CD4-positive, alpha-beta T cell treated with Interleukin-15 for 1 hour (primary cell): ENCODE measurements at regions not wholly inside any gene's neighbourhood (a gene's known extent, or its start where the extent isn't known, plus 50 kb on each side); places are given as distances from the start of the nearest gene placed in this dataset.

ENCODE experiments used
- DNase-seq: peaks from one replicate; pipeline ENCODE4 v3.0.0-alpha.2; 2020

DNA sequence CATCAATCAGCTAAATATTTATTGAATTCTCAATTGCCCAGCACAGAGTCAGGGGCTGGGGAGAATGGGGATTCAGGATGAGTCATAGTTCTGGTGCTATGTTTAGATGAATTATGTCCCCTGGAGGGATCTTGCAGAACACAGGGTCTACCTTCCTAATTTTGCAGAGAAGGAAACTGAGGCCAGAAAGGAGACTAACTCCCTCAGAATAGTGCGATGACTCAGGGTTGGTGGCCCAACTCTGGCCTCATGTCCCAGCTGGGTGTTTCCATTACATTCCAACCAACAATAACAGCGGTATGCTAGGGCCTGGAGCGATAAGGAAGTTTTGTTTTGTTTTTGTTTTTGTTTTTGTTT lies 270.9 kb downstream of the TLE3 start:
- DNase-seq = no peak

DNA sequence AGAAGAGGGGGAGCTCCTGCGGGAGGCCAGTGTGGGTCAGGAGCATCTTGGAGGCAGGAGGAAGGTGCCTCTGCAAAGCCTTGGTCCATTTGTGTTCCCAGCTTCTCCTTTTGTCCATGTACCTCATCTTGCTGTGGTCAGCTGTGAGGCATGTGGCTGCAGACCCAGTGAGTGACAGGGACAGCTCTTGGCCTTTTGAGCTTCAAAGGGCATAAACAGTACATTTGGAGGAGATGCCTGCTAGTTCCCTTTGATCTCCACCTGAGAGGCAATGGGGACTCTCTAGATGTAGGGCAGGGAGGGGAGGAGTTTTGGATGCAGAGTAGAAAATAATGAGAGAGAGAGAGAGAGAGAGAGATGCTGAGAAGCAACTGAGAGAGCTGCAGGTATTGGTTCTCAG lies 270.0 kb downstream of the TLE3 start:
- DNase-seq = no peak

DNA sequence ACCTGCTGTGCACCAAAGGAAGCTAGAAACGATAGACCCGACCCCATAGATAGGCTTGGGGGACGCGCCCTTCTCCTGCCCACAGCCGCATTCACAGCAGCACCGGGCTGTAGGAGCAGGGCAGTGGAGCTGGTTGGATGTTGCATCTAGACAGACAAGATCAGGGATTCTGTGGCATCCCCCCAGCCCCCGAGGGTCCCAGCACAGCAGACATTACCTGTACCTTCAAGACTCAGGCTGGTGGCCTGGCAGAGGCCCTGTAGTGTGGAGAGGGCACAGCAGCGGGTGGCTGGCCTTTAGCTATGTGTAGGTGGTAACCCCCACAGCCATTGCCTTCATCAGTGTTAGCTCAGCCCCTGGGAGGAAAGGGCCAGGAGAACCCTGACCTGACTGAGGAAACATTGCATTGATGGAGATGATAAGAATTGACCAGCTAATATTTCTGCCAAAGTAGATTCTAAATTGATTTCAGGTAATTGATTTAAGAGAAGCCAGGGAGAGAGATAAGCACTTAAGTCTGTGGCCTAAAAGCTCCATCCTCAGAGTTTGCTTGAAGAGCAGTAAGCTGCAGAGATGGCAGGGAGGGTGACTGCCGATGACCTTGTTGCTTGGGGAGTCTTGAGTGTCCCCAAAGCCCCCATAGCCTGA lies 269.4 kb downstream of the TLE3 start:
- DNase-seq = no peak

DNA sequence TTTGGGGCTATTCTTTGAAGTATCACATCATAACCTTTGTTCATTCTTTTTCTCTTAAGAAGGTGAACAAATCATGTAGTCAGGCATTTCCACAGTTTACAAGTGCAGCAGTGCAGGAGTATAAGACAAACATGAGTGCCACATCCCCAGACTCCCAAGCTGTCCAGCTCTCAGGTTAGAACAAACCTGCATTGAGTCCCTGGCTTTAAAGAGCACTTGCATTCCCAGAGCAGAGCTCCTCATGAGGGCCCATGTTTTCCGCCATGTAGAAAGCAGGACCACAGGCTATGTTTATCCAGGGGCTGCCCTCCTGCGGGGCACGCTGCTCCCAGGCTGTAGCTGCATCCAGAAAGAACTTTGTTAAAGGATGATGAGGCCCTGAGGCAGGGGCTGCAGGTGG lies 267.7 kb downstream of the TLE3 start:
- no peak for DNase-seq

DNA sequence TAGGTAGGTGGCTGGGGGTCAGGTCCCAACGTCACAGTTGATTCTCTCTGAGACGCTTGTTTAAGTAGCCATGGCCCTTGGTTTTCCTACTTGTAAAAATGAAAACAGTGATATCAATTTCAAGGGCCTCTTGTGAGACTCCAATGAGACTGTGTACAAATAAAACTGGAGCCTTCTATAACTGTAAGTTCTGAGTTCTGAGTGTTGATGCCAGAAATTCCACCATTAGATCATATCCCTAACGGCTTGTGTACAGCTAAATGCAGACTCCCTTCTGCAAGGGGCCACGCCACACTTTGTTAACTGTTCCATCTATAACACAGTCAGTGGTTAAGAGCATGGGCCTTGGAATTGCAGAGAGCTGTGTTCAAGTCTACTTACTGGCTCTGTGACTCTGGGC lies 267.3 kb downstream of the TLE3 start:
- DNase-seq = no peak

DNA sequence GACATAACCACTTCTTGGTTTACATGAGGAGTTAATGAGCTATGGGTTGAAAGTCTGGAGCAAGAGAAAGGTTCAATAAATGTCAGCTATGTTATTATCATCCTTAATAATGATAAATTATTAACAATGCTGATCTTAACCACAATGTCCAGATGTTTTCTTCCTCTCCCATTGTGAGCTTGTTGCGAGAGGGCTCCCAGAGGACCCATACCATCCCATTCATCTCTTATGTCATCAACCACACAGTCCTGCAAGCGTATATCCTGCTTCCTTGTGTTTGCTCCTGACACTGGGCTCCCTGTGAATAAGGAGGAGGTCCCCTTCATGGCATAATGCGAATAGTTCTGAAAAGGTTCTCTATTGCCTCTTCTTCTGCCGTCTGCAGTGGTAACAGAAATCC lies 266.8 kb downstream of the TLE3 start:
- no peak for DNase-seq

DNA sequence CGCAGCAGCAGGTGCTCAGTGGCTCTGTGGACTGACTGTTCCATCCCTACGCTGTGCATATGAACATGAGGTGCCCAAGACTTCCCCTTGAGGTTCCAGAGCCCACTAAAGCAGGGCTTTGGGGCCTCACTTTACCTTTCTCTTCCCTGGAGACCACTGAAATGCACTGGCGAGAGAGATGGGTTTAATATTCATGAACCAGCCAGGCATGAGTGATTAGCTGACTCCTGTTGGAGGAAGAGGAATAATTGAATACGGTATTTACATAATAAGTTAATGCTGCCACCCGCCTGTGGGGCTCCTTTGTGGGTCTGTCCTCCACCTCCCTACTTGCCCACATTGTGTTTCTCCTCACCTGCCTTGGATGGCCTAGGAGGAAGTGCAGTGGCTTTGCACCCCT lies 263.4 kb downstream of the TLE3 start:
- DNase-seq = no peak

DNA sequence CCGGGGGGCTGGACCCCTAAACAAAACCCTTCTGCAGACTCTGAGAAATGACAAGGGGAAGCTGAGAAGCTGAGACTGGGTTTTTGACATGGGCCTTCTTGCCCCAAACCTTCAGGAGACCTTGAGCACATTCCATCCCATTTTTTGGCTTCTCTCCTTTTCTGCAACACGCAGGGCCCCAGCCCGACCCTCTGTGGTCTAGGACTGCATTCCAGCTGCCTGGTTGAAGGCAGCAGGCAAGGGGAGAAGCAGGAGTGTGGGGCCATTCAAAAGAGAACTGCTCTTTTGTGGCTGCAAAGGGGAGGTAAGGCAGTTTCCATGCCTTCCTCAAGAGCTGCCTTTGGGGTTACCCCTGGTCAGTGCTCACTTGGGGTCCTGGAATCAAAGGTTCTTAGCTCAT lies 263.0 kb downstream of the TLE3 start:
- DNase-seq = no peak

DNA sequence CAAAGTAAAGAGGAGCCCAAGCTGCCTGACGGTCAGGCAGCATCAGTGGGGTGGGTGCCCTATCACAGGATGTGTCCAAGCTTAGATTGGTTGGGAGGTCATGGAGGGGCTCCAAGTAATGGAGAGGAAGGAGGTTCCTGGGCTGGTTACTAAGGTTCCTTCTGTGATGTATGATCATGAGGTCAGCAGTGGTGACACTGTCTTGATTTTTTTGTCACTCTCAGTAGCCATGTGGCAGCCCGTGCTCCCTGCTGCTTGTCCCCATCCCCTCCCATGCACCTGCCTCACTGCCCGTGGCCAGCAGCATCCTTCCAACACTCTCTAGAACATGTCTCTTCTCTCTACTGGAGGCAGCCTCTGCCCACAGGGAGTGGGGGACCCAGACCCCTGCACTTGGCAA lies 261.7 kb downstream of the TLE3 start:
- DNase-seq = no peak

DNA sequence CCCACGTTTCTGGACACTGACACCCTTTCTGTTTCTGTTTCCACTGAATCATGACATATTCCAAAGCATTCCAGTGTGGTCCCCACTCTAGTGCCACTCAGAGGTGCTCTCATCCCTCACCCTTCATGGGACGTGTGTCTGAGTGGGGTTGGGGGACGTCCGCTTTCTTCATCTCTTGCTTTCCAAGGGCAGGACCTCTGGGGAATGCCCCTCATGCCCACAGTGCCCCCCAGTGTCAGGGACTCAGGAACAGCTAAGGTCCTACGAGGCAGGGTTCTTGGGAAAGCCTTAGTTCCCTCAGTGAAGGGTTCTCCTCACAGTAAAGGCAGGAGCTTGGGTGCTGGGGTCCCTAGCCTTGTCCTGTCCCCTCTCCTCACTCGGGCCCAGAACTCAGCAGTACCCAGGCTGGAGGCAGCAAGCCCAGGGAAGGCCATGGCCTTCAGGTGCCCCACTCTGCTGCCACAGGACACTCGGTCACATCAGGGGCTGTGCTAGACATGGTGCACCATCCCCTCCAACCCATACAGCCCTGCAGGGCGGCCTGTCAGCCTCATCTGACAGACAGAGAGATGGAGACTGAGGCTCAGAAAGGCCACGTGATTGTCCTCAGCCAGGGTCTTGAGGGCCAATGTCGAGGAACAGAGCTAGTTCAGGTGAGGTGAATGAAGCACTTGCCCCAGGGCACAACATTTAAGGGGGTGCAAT lies 261.0 kb downstream of the TLE3 start:
- DNase-seq = no peak

DNA sequence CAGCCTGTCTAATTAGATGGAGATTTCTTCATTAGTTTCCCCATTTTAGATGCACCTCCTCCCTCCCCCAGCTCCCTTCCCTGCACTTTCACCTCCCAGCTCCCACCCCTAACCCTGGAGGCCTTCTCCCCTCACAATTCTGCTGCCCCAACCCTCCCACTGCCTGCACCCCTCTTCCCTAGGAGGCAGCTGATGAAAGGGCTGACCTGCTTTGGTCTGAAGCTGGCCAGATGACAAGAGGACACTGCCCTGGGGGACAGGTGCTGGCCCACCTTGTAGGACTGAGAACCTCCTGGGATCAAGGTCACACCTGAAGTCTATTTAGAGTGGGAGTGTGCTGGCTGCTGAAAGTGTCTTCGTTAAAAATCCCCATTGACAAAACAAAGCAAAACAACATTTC lies 259.4 kb downstream of the TLE3 start:
- no peak for DNase-seq

DNA sequence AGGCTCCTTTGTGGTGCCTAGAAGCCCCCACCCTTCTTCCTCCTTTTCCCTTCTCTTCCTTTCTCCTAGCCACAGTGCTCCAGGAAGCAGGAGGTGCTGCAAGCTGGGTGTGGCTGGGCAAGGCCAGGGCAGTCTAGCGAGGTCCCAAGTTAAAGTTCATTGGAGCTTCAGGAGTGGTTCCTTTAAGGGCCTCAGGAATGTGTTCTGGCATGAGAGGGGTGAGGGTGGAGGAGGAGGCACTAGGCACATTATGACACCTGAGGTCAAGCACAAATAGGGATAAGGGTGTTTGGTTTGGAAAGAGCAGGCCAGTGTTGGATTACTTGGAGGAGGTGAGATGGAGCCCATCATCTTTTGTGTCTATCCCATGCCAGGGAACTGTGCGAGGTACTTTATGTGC lies 258.7 kb downstream of the TLE3 start:
- no peak for DNase-seq

DNA sequence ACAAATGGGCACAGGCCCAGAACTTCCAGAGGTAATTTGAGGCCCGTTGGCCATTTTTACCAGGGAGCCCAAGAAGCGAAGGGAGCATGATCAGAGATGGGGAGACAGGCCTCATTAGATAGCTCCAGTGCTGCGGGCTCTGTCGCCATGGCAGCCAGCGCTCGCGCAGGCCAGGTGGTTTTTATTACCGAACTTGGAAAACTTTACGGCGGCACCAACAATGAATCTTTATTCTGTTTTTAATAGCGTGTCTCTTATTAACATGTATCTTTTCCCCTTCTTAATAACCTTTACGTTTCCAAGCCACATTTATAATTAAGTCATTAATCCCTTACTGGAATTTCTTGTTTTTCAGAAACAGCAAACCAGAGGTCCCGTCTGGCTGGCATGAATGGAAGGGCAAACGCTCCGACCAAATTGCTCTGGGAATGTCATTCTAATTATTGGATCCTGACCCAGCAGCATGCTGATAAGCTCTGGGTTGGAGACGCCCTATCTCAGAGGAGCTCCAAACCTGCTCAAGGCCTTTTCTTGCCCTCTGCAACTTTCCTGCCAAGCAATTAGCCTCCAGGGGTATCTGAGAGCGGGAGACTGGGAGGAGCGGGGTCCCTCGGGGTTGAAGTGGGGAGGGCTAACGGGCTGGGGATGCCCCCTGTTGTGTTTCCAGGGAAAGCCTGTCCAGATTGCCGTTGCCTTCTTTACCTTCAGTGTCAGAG lies 256.4 kb downstream of the TLE3 start:
- no peak for DNase-seq

DNA sequence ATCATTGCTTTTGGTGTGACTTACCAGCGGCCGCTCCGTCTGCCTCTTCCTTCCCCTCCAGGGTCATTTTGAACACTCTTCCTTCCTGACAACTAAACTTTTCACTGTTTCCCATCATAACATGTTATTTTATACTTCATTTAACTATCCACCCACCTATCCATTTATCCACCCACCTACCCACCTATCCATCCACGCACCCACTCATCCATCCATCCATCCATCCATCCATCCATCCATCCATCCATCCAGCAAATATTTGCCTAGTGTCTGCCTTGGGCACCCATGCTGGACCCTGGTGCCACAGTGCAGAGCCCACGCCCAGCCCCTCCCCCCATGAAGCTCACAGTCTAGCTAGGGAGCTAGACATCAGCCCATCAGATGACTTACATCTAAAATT lies 254.9 kb downstream of the TLE3 start:
- DNase-seq = no peak

DNA sequence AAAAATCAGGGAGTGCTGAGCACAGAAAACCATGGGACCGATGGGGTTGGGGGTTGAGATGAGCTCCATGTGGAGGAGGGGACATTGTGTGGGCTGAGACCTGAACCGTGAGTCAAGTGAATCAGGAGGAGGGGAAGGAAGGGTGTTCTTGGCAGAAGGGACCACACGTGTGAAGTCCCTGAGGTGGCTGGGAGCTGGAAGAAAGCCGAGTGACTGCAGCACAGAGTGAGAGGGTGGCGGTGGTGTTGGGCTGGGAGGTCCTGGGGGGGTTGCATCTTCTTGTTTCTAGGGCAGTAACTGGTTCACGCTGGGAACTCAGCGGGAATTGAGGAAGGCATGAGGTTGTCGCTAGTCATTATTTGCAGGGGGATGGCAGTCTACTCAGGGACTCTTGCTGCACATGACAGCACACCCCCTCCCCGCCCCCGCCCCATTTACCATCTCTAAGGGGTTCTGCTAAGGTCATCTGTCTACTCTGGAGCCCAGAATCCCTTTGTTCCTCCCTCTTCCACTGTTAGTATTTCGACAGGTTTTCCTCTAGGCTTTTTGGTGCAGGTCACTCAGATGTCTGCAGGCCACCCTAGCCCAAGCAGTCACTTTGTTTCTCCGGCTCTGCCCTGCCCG lies 254.3 kb downstream of the TLE3 start:
- DNase-seq = no peak

DNA sequence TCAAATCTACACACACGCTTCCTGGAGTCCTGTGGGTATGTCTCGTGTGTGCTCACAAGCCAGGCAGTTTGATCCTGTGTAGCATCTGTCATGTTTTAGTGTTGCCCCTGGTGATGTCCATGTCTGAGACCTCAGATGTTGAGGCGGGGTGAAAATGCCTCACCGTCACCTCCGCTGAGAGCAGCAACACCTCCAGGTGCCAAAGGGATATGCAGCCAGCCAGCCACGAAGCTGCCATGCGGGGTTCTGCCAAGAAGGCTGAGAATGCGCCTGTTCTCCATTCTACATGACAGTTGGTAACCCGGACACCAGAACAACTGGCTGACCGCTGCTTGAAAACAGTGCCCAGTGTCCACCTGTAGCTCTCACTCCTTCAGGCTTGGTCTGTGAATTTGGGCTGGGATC lies 253.8 kb downstream of the TLE3 start:
- no peak for DNase-seq

DNA sequence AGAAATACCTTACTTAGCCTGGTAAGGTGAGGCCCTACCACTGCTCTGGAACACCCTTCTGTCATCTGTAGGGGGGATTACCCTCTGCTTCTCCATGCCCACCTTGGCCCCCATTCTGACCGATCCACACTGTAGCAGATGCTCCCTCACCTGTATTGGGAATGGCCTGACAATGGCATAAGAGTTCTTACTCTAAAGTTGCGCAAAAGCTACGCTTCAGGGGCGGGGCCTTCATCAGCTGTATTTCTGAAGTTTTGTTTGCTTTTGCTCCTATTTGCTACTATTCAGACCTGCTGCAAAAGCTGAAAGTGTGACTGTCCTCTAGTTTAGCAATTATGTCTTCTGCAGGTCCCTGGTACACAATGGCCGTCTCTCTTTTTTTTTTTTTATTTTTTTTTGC lies 252.6 kb downstream of the TLE3 start:
- no peak for DNase-seq

DNA sequence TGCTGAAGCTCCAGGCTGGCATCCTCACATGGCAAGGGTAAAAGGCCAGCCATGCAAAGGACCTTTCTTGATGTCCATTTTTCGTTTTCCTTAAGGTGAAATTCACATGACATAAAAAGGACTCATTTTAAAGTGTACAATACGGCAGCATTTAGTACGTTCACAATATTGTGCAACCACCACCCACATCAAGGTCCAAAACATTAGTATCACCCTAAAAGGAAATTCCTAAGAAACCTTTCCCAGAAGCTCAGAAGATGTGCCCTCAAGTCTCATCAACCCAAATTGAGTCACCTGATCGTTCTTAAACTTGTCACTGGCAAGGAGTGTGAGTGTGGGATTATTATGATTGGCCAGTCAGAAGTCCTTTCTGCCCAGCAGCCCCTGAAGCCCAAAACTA lies 250.1 kb downstream of the TLE3 start:
- DNase-seq = no peak

DNA sequence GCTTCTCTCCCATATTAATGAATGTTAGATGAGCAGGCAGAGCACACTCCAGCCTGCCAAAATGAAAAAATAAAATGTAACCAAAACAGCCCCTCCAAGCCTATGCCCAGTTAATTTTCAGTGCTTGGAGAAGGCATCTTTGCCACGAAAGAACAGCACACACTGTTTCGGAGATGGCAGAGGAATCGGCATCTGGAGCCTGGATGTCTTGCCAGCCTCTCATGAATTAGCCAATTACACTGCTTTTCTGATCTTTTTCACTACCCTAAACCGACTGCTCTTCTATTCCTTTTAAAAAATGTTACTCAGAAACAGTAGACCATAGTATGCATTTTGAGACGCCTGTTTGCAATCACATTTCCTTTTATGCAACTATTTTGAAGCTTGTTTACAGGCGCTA lies 249.6 kb downstream of the TLE3 start:
- DNase-seq = no peak

DNA sequence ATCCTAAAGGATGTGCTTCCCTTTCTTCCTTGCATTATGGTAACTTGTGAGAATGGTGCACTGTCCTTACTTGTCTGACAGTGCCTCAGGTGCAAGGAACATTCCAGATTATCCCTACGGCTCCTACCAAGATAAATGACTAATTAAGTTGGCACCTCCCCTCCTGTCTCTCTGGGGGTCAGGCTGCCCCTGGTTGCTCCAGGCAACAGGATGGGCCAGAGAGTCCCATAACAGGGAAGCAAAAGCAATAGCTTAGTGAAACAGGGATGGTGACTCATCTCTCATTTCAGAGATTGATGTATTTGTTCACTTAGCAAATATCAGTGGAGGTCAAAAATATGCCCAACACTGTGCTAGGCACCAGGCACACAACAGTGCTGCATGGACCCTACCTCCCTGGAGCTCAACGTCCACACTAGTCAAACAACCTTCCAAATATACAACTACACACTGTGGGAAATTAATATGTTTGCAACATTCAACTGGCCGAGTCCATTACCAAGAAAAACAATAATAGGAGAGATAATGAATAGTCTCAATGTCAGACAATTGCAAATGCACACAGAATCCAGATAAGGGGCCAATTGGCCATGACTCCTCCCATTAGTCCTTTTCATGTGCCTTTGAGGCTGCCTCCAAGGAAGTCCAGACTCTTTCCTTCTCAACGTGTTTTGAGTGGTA lies 249.0 kb downstream of the TLE3 start:
- no peak for DNase-seq

DNA sequence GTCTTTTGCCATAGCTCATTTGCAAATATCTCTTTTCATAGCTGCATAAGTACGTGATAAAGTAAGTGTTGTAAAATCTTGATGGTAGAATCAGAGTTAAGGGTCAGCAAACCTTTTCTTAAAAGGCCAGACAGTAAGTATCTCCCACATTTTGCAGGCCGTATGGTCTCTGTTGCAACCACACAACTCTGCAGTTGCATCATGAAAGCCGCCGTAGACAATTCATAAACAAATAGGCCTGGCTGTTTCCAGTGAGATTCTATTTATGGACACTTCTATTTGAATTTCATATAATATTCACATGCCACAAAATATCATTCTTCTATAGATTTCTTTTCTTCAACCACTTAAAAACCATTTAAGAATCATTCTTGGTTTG lies 248.5 kb downstream of the TLE3 start:
- no peak for DNase-seq

DNA sequence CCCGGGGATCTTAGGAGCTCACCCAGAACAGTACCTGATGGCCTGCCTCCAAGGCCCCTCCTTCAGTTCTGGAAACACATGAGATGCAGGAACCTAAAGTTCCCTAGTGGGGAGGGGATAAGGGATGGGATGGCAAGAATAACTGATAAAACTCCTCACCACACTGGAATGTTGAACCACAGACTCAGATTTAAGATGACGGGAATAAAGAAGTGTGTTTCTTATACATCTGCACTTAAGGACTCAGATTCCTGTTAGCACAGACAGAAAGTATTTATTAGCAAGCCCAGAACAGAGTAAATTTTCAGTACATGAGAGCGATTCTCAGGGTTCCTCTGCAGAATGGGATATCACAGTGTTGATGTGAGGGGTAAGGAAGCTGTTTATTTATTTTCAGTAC lies 245.2 kb downstream of the TLE3 start:
- no peak for DNase-seq

DNA sequence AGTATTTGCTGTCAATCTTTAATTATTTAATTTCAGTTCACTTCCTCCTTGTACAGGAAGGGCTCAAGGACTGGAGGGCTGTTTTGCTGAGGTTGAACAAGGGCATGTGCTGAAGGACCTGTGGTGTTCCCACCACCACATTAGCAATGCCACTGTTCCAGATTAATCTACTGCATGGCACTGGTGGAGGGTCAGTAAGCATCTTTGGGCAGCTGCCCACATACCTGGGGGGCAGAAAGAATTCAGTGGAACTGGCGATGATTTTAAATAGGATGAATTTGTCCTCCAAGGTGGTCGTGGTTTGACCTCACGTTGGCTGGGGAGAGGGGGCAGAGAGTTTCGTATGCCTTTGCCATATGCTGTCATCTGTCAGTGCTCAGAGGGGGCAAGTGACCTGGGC lies 244.8 kb downstream of the TLE3 start:
- no peak for DNase-seq

DNA sequence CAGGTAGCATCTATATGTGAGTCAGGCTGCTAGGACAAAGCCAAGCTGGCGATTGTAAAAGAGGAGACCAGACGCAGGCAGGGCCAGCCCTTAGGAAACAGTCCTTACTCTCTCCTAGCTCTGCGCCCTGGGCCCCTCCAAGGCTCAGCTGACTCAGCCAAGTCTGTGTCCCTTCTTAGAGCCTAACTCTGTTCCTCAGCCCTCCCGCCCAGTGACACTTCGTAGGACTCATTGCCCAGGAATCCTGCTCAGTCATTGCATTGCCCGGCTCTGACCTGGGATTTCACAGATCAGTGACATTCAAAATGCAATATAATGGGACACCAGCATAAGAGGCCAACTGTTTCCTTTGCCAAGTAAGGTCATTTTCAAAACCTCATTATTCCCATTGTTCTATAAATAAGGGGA lies 244.2 kb downstream of the TLE3 start:
- no peak for DNase-seq
